Testis (tissue), 2 donors: ENCODE measurements at regions not wholly inside any gene's neighbourhood (a gene's known extent, or its start where the extent isn't known, plus 50 kb on each side); places are given as distances from the start of the nearest gene placed in this dataset.

Experiments used
- POLR2A ChIP-seq: fragments of 450-650 bp; IDR thresholded peaks from one replicate; pipeline ENCODE4 v1.6.1; 2017; ENCODE audit warnings: antibody characterized with exemption, mild to moderate bottlenecking, moderate library complexity
- TF ChIP-seq, protein P1 (sequence below), 3 experiments: fragments of 450-650 bp in 2 of 3; fragments of 200-600 bp in 1 of 3; sonication (generic) in 1 of 3; IDR thresholded peaks; one replicate each; pipeline ENCODE4 v1.5.1; 2016 to 2019; ENCODE audit warnings: antibody characterized with exemption in 3 of 3, mild to moderate bottlenecking in 2 of 3, moderate library complexity in 1 of 3

- TF ChIP-seq, protein P1, sequence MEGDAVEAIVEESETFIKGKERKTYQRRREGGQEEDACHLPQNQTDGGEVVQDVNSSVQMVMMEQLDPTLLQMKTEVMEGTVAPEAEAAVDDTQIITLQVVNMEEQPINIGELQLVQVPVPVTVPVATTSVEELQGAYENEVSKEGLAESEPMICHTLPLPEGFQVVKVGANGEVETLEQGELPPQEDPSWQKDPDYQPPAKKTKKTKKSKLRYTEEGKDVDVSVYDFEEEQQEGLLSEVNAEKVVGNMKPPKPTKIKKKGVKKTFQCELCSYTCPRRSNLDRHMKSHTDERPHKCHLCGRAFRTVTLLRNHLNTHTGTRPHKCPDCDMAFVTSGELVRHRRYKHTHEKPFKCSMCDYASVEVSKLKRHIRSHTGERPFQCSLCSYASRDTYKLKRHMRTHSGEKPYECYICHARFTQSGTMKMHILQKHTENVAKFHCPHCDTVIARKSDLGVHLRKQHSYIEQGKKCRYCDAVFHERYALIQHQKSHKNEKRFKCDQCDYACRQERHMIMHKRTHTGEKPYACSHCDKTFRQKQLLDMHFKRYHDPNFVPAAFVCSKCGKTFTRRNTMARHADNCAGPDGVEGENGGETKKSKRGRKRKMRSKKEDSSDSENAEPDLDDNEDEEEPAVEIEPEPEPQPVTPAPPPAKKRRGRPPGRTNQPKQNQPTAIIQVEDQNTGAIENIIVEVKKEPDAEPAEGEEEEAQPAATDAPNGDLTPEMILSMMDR (IDR thresholded peaks at IDR 0.05) = no peak
- no peak for TF ChIP-seq POLR2A
Measured at GRCh38 chr10:111187096-111187495, 110.3 kb downstream of the ADRA2A start.
